WTC11 (cell line): ENCODE measurements at regions not wholly inside any gene's neighbourhood (a gene's known extent, or its start where the extent isn't known, plus 50 kb on each side); places are given as distances from the start of the nearest gene placed in this dataset.

Experiments used
- AFF4 ChIP-seq: sonication (generic); formaldehyde crosslinking; IDR thresholded peaks from 2 replicates; pipeline ENCODE4 v1.8.1; 2023; ENCODE audit warnings: mild to moderate bottlenecking, missing genetic modification reagents, borderline replicate concordance
- ATF3 ChIP-seq: sonication (generic); formaldehyde crosslinking; conservative IDR thresholded peaks from 2 replicates; pipeline ENCODE4 v1.8.1; 2022; ENCODE audit warnings: mild to moderate bottlenecking, missing genetic modification reagents
- CREB1 ChIP-seq: sonication (generic); formaldehyde crosslinking; IDR thresholded peaks from 2 replicates; pipeline ENCODE4 v1.8.0; 2023; ENCODE audit warnings: mild to moderate bottlenecking, missing genetic modification reagents
- CREM ChIP-seq: sonication (generic); formaldehyde crosslinking; IDR thresholded peaks from 2 replicates; pipeline ENCODE4 v1.8.1; 2022; ENCODE audit warnings: mild to moderate bottlenecking, missing genetic modification reagents, moderate library complexity
- CTCF ChIP-seq: fragments of 200-600 bp; IDR thresholded peaks from 2 replicates; pipeline ENCODE4 v1.8.0; 2022; ENCODE audit warnings: antibody characterized with exemption
- ESRRA ChIP-seq: sonication (generic); formaldehyde crosslinking; IDR thresholded peaks from 2 replicates; pipeline ENCODE4 v1.8.1; 2022; ENCODE audit warnings: mild to moderate bottlenecking, missing genetic modification reagents, borderline replicate concordance
- GABPB1 ChIP-seq: sonication (generic); formaldehyde crosslinking; IDR thresholded peaks from 2 replicates; pipeline ENCODE4 v1.8.1; 2023; ENCODE audit warnings: mild to moderate bottlenecking, missing genetic modification reagents
- HMGXB4 ChIP-seq: sonication (generic); formaldehyde crosslinking; IDR thresholded peaks from 2 replicates; pipeline ENCODE4 v1.8.1; 2023; ENCODE audit warnings: mild to moderate bottlenecking, moderate library complexity, missing genetic modification reagents
- SP1 ChIP-seq: sonication (generic); formaldehyde crosslinking; conservative IDR thresholded peaks from 2 replicates; pipeline ENCODE4 v1.8.1; 2022; ENCODE audit warnings: missing genetic modification reagents
- TEAD4 ChIP-seq: sonication (generic); formaldehyde crosslinking; IDR thresholded peaks from 2 replicates; pipeline ENCODE4 v1.8.0; 2022; ENCODE audit warnings: mild to moderate bottlenecking, missing genetic modification reagents
- USF1 ChIP-seq: sonication (generic); formaldehyde crosslinking; IDR thresholded peaks from 2 replicates; pipeline ENCODE4 v1.8.0; 2022; ENCODE audit warnings: mild to moderate bottlenecking, missing genetic modification reagents
- ZNF416 ChIP-seq: fragments of 250-450 bp; sonication (Bioruptor Pico); IDR thresholded peaks from 2 replicates; pipeline ENCODE4 v1.9.0; 2021; ENCODE audit warnings: mild to moderate bottlenecking, inconsistent platforms
- ZNF423 ChIP-seq: fragments of 250-450 bp; sonication (Bioruptor Pico); IDR thresholded peaks from 2 replicates; pipeline ENCODE4 v2.1.2; 2022; ENCODE audit warnings: mild to moderate bottlenecking, moderate library complexity

- TF ChIP-seq CREM (CRISPR knock-in tag) (no peak), CREB1 (CRISPR knock-in tag) (no peak), SP1 (CRISPR knock-in tag) (no peak), USF1 (CRISPR knock-in tag) (no peak), CTCF (no peak), ESRRA (CRISPR knock-in tag) (no peak), GABPB1 (CRISPR knock-in tag) (no peak), HMGXB4 (CRISPR knock-in tag) (no peak), ZNF423 (CRISPR knock-in tag) (no peak), ATF3 (CRISPR knock-in tag) (no peak), ZNF416 (CRISPR knock-in tag) (no peak), TEAD4 (CRISPR knock-in tag) (no peak), AFF4 (CRISPR knock-in tag) (no peak)
These were observed 1118.7 kb downstream of the SH3BGRL start for GRCh38 chrX:82320569-82320968.
